K562 (cell line): ENCODE measurements at regions not wholly inside any gene's neighbourhood (a gene's known extent, or its start where the extent isn't known, plus 50 kb on each side); places are given as distances from the start of the nearest gene placed in this dataset.

ENCODE experiments used
- CTCF ChIP-seq, 3 experiments: IDR thresholded peaks in 2 of 3; conservative IDR thresholded peaks in 1 of 3; 2 replicates each; pipeline ENCODE4 v1.5.1; 2011 to 2012; ENCODE audit warnings: low read length in 3 of 3, mild to moderate bottlenecking in 3 of 3, control low read depth in 2 of 3, improper control_type of control experiment in 1 of 3, inconsistent platforms in 1 of 3, low read depth in 1 of 3, mixed read lengths in 1 of 3, moderate library complexity in 1 of 3; ENCODE audit not compliant: insufficient read depth in 2 of 3
- EP300 ChIP-seq: IDR thresholded peaks from 2 replicates; pipeline ENCODE4 v1.6.1; 2012; ENCODE audit warnings: low read length, improper control_type of control experiment
- ESRRA ChIP-seq: fragments of 450-650 bp; IDR thresholded peaks from 2 replicates; pipeline ENCODE4 v1.6.1; 2014; ENCODE audit warnings: low read depth, mild to moderate bottlenecking, moderate library complexity, borderline replicate concordance

- TF ChIP-seq CTCF (IDR thresholded peaks at IDR 0.05 in 2 of 3, conservative IDR thresholded peaks at IDR 0.05 in 1 of 3; ENCODE audit: insufficient read depth in 2 of 3, low read depth in 1 of 3, low read length in 3 of 3) (no peak), EP300 (no peak), ESRRA (no peak)
Measured at GRCh38 chr4:18935659-18936345, 914.2 kb upstream of the LCORL start.
